COLO829 (cell line): ENCODE measurements at regions not wholly inside any gene's neighbourhood (a gene's known extent, or its start where the extent isn't known, plus 50 kb on each side); places are given as distances from the start of the nearest gene placed in this dataset.

Experiments
- DNase-seq: peaks from one replicate; pipeline ENCODE4 v3.0.0; 2012; ENCODE audit warnings: low spot score

DNA sequence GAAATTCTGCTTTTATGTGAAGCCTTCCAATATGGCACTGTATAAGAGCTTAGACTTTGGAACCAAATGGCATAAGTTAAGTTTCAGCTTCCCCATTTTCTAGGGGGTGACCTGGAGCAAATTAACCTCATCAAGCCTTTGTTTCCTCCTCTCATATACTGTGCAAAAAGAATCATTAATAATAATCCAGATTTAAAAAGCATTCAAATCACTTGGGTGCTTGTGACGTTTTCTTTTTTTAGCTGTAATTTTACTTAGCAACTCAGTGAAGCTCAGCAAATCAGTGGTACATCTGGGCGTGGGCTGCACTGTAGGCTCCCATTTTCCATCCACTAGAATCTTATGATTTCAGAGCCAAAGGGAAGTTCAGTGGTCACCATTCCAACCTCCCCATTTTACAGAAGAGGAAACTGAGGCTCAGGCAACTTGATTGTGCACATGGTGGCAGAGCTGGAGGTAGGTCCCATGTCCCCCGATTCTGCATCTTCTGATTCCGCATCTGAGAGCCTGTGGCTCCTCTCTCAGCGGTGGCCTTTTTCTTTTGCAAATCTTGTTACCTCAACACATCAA, 131.2 kb downstream of the SNAPC1 start:
- DNase-seq, result no peak

DNA sequence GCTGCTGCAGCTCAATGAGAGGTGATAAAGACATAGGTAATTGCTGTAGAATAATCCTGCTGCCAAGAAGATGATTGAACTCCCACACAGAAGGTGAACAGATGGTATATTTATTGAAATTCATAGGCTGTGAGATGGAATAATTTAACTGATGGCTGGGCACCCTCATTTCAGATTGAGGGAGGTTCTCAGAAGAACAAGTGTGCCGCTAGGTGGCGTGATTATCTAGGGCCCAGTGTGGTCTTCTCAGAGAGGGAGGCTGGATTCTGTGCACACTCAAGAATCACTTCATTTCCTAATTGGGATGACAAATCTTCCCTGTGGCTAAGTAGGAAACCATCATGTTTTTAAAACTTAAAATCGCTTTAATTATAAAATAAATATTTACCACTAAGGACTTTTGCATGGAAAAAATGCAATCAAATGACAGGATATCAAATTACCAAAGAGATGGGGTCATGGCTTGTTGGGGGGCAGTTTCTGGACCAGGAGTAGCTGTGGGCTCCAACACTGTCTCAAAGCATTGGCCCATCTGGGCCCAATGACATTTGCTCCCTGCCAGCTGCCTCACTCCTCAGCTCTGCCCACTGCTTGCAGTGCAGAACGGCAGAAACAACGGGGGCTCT, 132.3 kb downstream of the SNAPC1 start:
- DNase-seq, result peak; percentile 72

DNA sequence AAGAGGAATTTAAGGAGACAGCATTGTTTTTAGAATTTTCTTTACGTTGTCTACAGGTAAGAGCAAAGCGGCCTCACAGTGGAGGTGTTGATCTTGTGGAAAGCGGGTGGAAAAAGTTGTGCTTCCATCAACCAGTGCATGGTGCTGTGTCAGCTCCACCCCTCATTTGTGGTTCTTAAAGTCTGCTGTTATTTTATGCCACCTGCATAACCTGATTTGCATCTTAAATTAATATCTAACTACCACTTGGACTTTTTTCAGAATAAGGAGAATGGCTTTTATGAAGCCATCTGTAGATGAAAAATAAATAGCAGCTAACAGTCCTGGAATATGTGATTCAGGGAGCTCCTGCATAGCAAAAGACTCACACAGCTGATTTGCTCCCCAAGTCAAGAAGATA, 135.1 kb downstream of the SNAPC1 start:
- no peak for DNase-seq

DNA sequence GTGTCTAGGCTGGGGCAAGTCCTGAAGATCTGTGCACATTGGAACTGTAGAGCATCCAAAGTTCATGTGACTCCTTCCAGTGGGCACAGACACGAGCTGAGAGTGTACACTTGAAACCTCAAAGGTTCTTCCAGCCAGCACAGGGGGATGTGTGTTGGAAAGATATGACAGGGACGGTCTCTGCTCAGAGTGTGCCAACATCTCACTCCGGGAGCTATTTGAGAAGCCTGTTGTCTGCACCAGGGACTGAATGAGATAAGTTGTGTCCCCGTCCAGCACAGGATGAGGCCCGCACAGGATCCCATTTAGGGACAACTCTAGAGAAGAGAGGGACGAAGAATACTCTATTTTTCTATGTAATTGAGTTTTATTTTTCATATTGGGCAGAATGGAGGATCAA, 136.3 kb downstream of the SNAPC1 start:
- no peak for DNase-seq

DNA sequence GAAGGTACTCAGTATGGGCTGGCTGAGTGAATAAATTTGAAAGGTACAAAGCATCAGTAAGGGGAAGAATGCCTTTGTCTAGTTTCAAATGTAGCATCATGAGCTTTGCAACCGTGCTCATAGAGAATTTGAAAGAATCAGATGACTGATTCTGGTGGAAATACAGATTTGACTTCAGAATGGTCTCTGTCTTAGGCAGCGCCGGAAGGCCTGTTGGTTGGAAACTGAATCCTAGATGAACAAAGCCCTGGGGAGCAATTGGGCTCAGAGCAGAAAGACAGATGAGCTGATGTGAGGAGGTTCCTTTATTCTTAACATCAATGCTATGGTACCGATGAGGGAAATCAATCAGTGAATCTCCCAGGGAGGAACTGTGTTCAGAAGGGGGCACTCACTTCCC, 137.3 kb downstream of the SNAPC1 start:
- DNase-seq, result no peak

DNA sequence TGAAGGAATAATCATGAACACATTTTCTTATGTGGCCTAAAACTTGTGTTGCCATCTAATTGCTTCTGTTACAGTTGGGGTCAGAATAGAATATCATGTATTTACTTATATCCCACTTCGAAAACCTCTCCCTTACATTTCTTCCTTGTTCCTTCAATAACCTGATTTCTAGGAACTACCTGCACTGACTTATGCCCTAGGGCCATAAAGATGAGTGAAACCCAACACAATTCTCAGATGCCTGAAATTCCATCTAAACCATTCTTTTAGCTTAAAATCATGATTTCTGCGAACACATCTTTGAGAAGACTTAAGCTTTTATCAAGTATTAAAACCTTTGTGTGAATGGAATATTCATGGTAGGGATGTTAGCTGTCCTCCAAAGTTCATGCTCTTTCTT, 142.7 kb downstream of the SNAPC1 start:
- no peak for DNase-seq

DNA sequence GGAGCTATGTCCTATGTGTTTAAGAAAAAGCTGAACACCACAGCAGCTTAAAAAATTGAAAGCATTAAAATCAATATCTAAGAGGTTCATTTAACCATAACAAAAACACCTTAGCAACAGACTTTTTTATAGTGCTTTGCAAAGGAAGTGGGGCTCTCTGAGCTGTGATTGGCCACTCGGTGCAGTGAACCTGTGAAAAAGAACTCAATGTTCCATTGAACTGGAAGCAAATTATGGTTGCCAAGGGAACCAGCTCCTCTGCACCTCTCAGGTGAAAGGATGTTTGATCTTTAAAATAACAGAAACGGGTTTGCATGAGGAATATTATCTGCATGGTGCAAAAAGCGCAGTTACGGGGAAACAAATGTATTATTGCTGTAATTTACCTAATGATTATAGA, 149.4 kb downstream of the SNAPC1 start:
- no peak for DNase-seq

DNA sequence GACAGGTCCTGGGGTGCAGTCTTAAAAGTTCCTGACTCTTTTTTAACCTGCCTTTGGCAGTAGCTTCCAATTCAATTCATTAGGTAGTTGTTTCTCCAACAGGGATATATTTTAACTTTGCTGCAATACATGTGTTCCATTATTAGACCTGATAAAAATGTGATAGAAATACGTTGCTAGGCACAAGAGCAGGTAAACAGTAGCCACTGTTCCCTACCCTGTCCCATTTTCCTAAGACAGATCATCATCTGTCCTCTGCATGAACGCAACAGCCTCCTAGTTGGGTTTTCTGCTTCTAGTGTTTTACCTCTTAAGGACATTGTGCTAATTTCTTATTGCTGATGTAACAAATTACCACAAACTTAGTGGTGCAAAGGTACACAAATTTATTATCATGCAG, 156.8 kb downstream of the SNAPC1 start:
- DNase-seq, result no peak

DNA sequence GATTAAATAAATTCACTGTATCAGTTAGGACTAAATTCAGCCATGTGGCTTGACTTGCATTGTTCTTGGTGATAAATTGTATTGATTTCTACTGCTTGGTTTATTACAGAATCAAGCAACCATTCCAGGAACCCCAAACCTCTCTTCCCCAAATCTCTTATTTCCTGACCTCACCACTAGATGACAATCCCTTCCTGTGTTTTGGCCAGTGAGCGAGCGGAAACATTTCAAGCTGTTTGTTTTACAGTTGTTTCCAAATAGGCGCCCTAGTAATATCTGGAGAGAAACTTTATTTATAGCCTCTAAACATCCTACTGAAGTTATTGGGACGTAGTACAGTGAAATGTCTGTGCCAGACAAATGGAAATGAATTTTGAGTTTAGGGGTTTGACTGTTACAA, 161.1 kb downstream of the SNAPC1 start:
- DNase-seq, result no peak

DNA sequence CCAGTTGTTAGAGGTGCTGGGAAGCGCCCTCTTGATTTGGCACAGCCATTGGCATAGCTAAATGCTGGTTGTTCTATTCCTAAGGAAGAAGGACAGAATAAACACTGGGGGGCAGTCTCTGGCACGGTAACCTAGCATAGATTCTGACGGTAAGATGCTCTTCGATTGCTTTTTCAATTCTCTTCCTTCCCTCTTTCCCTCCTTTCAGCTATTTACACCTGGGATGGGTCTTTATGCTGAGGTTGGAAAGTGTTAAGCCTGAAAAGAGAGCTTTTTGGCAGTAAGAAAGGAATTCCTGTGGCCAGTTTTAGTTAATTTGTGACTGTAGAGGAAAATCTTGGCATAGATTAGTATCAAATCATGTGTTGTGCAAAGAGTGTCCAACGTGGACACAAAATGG, 162.8 kb downstream of the SNAPC1 start:
- peak; percentile 13 for DNase-seq

DNA sequence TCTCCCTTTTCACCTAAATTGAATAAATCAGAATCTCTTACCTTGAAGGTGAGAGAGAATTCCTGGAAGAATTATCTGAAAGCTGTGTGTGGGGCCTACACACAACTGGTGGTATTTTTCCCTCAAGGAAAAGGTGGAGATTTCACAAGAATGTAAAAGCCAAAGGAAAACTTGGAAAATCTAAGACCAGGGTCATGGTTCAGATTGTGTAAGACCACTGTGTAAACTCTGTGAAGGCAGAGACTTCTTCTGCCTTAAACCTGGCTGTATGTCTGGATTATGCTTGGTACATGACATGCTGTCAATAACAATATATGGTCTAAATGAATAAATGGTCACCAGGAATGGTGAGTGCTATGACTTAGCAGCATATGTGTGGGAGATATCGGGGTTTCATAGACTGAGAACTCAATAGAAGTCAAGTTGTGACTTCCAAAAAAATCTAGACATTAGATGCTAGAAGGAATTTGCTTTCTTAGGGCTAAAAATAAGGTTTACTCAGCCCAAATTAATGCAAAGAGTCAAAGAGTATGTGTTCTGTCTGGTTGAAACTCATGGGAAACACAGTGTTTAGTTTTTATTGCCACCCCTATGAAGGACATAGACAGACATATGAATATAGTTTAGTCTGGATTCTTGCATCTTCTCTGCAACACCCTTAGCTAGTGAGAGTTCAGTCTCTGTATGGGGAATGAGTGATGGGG, 163.7 kb downstream of the SNAPC1 start:
- no peak for DNase-seq

DNA sequence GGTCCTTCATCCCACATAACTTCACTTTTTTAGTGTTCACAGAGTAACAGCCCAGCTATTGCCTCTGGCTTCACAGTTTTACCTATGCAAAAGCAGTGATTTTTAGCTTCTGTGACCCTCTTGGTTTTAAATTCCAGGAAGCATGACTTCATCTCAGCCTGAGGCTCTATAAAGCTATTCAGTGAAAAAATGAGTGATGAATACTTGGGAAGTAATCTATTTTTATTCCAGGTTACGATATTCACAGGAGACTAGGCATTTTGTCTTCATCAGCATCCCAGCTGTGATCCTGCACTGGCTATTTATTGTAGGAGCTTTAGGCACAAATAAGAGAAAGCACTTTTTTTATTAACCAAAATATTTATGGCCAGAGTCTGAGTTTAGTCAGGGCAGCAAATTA, 164.8 kb downstream of the SNAPC1 start:
- peak; percentile 14 for DNase-seq

DNA sequence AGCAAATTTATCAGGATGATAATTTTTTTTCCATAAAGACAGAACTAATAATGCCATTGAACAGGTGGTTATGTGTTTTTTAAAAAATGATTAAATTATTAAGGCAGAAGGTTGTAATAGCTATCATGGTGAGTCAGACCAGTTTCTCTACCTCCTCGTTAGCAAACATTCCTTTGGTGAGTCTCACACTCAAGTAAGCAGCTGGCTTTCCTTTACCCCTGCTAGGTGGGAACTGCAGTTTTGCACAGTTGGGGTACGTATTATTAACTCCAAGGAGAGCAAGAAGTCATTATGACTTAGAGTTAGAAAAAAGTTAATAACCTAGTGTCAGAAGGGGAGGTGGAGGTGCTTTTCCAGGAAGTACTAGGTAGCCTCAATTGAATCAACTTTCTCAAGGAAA, 165.3 kb downstream of the SNAPC1 start:
- no peak for DNase-seq

DNA sequence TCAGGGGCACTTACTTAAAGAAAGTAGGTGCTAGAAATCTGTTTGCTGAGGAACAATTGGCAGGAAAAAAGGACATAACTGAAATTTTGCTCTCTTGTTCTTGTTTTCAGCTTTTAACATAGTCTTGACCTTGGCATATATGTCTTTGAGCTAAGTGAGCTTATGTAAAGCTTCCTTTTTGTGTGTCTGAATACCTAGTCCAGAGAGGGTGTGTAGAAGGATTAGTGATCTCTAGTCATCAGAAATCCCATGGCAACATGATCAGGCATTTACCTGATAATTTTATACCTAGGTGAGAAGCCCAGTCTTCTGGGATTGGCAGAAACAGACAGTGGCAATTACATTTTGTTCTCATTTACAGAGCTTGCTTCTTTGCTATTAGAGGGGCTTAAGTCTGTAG, 166.1 kb downstream of the SNAPC1 start:
- no peak for DNase-seq

DNA sequence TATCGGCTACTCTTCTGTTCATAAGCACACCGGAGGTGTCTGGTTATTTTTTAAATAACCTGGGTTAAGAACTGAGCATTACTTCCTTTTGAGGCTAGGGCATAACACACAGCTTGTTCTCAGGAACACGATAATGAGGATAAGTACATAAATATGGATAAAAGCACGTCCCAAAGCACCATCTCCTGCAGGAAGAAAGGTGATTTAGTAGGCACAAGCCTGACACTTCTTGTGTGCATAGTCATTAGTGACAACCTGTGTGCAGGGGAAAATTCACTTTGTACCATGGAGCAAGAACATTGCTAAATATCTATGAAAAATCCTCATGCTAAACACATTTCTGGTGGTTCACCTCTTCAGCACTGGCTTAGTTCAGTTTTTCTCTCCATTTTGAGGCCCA, 166.5 kb downstream of the SNAPC1 start:
- DNase-seq, result no peak

DNA sequence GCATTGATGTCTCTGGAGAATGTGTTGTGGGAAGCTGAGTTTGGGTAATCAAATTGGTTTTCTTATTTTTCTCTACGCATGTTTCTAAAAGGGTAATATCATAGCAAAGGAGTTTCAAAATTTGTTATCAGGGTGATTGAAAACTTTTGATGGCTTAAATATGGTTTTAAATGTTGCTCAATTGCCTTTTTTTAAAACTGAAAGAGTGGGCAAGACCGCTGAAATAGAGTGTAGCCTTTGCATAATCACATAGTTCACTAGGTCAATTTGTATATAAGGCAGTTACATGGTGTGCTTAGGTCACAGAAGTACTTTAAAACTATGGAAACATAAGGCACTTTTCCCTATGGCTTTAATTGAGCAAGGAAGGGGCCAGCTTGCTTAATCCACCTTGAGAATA, 167.4 kb downstream of the SNAPC1 start:
- DNase-seq, result no peak

DNA sequence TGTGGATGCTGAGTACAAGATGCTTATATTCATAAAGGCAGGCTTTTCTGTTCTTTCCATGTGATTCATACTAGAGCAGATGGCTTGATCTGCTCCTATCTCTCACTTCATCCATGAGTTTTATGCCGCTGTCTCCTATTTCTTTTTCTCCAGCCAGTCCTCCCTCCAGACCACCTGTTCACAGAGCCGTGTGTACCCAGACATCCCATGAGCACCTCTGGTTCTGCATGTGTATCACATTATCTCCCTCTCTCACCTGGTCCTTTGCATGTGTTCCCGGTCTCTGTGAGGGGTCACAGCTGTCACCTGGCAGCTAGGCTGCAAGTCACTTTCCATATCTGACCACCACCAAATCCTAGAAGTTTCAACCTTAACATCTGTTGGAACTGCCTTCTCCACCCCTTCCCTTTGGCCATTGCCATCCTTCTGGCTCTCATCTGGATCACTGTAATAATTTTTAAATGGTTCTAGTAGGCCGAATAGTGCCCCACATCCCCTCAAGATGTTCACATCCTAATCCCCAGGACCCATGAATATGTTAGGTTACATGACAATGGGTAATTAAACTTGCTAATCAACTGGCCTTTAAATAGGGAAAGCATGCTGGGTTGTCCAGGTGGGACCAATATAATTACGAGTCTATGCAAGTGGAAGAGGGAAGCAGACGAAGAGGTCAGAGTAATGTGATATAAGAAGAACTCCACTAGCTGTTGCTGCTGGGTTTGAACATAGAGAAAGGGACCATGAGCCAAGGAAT, 168.1 kb downstream of the SNAPC1 start:
- DNase-seq, result no peak

DNA sequence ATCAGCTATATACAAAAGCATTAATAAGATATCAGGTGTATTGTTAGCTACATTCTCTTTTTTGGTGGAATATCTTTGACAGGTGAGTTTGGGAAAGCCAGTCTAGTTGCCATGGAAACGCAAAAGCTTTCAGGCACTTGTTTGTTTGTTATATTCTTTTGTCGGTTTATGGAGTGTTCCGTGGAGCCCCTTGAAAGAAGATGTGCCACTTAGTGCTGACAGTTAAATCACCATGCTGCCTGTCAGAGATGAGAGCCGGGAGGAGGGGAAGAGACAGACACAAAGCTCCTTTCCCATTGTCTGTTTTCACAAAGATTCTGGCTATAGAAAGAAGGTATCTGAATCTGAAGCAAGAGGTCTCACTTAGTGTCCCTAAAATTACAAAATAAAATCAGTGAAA, 170.8 kb downstream of the SNAPC1 start:
- DNase-seq, result no peak

DNA sequence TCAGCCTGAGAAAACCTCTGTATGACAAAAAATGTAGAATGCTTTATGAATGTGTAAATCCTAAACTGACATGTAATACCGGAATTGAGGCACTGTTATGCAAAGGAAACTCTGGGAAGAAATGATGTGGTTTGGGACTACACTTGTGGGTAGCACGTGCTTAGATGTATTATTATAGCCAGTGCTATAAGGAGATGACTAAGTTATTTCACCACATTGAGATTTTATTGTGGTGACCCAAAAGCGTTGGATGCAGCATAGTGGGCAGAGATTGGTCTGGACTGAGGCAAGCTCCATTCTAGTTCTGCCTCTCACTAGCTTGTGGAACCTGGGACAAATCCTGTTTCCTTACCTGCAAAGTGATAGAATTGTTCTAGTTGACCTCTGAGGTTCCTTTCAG, 172.2 kb downstream of the SNAPC1 start:
- no peak for DNase-seq

DNA sequence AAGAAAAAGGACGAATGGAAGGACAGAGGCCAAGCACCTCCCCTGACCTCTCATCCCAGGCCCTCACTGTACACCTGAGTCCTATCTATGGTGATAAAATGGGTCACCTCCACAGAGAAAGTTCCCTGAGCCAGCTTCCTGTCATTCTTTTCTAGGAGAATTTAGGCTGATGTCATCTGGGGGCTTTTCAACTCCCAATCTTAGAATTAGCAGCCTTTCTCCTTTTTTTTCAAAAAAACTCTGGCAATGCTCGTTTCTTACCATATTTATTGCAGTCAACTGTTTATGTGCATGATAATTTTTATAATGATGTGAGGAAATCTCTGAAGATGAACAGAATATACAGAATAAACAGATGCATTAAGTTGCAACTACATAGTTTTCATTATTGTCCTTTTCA, 177.6 kb downstream of the SNAPC1 start:
- DNase-seq, result no peak

DNA sequence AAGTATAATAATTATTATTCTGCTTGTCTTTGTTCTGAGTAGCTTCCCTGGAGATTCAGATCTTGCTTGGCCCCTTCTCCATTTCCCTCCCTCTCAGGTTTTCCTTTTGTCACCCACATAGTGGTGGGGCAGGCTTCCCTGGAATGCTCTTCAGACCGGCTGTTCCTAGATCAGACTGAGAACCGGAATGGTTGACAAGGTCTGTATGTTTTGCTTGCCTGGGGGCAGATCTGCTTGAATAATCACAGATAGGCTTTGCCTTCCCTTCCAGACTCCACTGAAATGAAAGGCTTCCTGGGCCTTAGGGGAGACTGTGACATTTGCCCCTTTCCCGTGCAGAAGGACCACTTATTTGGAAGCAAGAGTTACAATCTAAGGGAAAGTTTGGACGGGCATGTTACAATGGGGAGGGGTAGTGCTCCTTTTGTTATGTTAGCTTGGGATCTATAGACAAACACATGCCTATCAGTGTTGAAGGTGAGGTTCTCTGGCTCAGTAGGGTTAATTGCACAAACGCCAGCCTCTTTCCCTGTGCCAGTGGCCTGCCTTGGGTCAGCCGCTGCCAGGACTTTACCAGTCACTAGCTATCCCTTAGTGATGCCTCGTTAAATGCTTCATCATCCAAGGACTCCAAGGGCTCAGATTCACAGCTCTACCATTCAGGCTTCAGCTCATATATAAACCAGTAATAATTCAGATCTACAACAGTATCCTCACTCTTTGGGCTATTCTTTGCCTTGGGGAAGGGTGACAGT, 178.6 kb downstream of the SNAPC1 start:
- no peak for DNase-seq

DNA sequence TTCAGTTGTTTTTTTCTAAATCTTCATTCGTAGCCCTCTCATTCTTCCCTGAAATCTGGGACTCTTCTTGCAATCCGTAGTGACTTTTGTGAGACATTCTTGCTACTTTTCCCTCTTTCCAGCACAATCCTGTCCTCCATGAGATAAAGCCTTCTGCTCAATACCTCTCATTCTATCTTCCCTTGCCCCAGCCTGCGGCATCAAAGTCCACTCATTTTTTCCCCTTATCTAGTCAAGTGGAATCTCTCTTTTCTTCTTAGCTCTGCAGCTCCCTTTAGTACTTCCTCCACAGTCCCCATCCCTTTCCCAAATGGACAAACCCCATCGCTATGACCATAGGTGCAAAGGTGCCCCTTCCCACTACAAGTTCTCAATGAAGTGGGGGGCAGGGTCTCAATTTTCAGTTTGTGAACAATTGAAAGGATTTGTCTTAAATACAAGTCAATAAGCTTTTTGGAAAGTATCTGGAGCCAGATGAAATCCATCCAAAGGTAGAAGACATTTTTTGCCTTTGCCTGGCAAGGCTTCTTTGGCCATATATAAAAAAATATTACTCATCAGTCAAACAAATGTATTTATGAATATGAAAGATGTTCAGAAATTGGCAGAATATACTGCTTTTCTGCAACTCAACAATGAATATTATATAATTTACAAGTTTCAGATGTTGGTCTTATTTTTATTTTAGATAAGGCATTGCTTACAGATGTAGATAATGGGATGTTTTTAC, 179.4 kb downstream of the SNAPC1 start:
- no peak for DNase-seq
